ENCODE measurements at regions not wholly inside any gene's neighbourhood (a gene's known extent, or its start where the extent isn't known, plus 50 kb on each side); places are given as distances from the start of the nearest gene placed in this dataset.
"Not testable (repeated sequence)": the region's sequence is repeated elsewhere in the genome, so short reads cannot be mapped to it uniquely, and the experiment has no call there.

- H3K27me3 ChIP-seq (replicated peaks), result no peaks in the 10 kb centered on the region
- H3K4me3 ChIP-seq (ENCODE audit: low read depth, low read length), result no peak overlapping the region
- in situ Hi-C loops (cut with HindIII; ENCODE audit: low pct_ligation_motif_present, low sequenced_read_pairs), result no loop called here
- TF ChIP-seq CTCF (IDR thresholded peaks at IDR 0.05; ENCODE audit: low read depth, low read length, missing control alignments), result no peak
- H3K27ac ChIP-seq, result no peak overlapping the region
- H3K36me3 ChIP-seq (replicated peaks), result no peaks in the 10 kb centered on the region
- DNase-seq, result no peak
Measured at GRCh38 chr4:116233971-116234370, 851.4 kb downstream of the TRAM1L1 start.

GRCh38 chr4:116231999-116232398, 853.4 kb downstream of the TRAM1L1 start:
- in situ Hi-C loops (cut with HindIII; ENCODE audit: low pct_ligation_motif_present, low sequenced_read_pairs); H3K27ac ChIP-seq; DNase-seq; H3K4me3 ChIP-seq (ENCODE audit: low read depth, low read length); H3K36me3 ChIP-seq (replicated peaks); H3K27me3 ChIP-seq (replicated peaks): not testable (repeated sequence)

- DNase-seq, result no peak
- H3K36me3 ChIP-seq (replicated peaks), result no peaks in the 10 kb centered on the region
Measured at GRCh38 chr4:116229420-116229819, 856.0 kb downstream of the TRAM1L1 start.

GRCh38 chr4:116223040-116223732, 862.2 kb downstream of the TRAM1L1 start:
- Histone ChIP-seq H3K27me3 (replicated peaks) (no peaks in the 10 kb centered on the region), H3K36me3 (replicated peaks) (no peaks in the 10 kb centered on the region), H3K4me3 (ENCODE audit: low read depth, low read length) (no peak overlapping the region), H3K27ac (no peak overlapping the region)
- no peak for DNase-seq
- no peak for TF ChIP-seq CTCF (IDR thresholded peaks at IDR 0.05; ENCODE audit: low read depth, low read length, missing control alignments)
- in situ Hi-C loops (cut with HindIII; ENCODE audit: low pct_ligation_motif_present, low sequenced_read_pairs), result no loop called here

More at GRCh38 chr4:116229420-116229819, 856.0 kb downstream of the TRAM1L1 start:
- Histone ChIP-seq H3K4me3 (ENCODE audit: low read depth, low read length) (no peak overlapping the region), H3K27ac (no peak overlapping the region), H3K27me3 (replicated peaks) (no peaks in the 10 kb centered on the region)
- TF ChIP-seq CTCF (IDR thresholded peaks at IDR 0.05; ENCODE audit: low read depth, low read length, missing control alignments), result no peak
- in situ Hi-C loops (cut with HindIII; ENCODE audit: low pct_ligation_motif_present, low sequenced_read_pairs), result no loop called here

GRCh38 chr4:116217781-116218180, 867.6 kb downstream of the TRAM1L1 start:
- Histone ChIP-seq H3K36me3 (replicated peaks) (no peaks in the 10 kb centered on the region), H3K27me3 (replicated peaks) (no peaks in the 10 kb centered on the region), H3K27ac (no peak overlapping the region), H3K4me3 (ENCODE audit: low read depth, low read length) (no peak overlapping the region)
- no peak for DNase-seq
- TF ChIP-seq CTCF (IDR thresholded peaks at IDR 0.05; ENCODE audit: low read depth, low read length, missing control alignments), result no peak
- in situ Hi-C loops (cut with HindIII; ENCODE audit: low pct_ligation_motif_present, low sequenced_read_pairs), result no loop called here

- no peaks in the 10 kb centered on the region for H3K27me3 ChIP-seq (replicated peaks)
- in situ Hi-C loops (cut with HindIII; ENCODE audit: low pct_ligation_motif_present, low sequenced_read_pairs), result no loop called here
- H3K36me3 ChIP-seq (replicated peaks), result no peaks in the 10 kb centered on the region
- TF ChIP-seq CTCF (IDR thresholded peaks at IDR 0.05; ENCODE audit: low read depth, low read length, missing control alignments), result no peak
- H3K27ac ChIP-seq, result no peak overlapping the region
- H3K4me3 ChIP-seq (ENCODE audit: low read depth, low read length), result no peak overlapping the region
- no peak for DNase-seq
Measured at GRCh38 chr4:116215622-116216021, 869.8 kb downstream of the TRAM1L1 start.

Data from brain microvascular endothelial cell (primary cell).